Spleen (tissue), 11 donors: ENCODE measurements at regions not wholly inside any gene's neighbourhood (a gene's known extent, or its start where the extent isn't known, plus 50 kb on each side); places are given as distances from the start of the nearest gene placed in this dataset.

Source experiments
- DNase-seq: peaks from one replicate; pipeline ENCODE4 v3.0.0-alpha.2; 2020
- H3K27ac ChIP-seq, 8 donors: fragments of 200-600 bp; sonication (generic) in 7 of 8; 1 replicate in 4 of 8; 2 replicates in 4 of 8; pipeline versions ENCODE4 v1.5.0 to v1.8.0; 2016 to 2021; ENCODE audit warnings: inconsistent platforms in 4 of 8, mild to moderate bottlenecking in 4 of 8, moderate library complexity in 1 of 8
- H3K27me3 ChIP-seq, 7 donors: fragments of 200-600 bp; sonication (generic) in 6 of 7; replicated peaks in 1 of 7; 1 replicate in 4 of 7; 2 replicates in 3 of 7; pipeline versions ENCODE4 v1.5.0 to v1.8.0; 2016 to 2021; ENCODE audit warnings: inconsistent platforms in 3 of 7, mild to moderate bottlenecking in 1 of 7
- H3K36me3 ChIP-seq, 6 donors: fragments of 200-600 bp; sonication (generic) in 5 of 6; 1 replicate in 4 of 6; 2 replicates in 2 of 6; pipeline versions ENCODE4 v1.5.0 to v1.8.0; 2016 to 2021; ENCODE audit warnings: inconsistent platforms in 2 of 6
- H3K4me1 ChIP-seq, 6 donors: fragments of 200-600 bp; sonication (generic) in 5 of 6; 1 replicate in 3 of 6; 2 replicates in 3 of 6; pipeline versions ENCODE4 v1.5.0 to v1.8.0; 2016 to 2021; ENCODE audit warnings: inconsistent platforms in 3 of 6
- H3K4me3 ChIP-seq, 8 donors: fragments of 200-600 bp; sonication (generic) in 7 of 8; 1 replicate in 4 of 8; 2 replicates in 4 of 8; pipeline versions ENCODE4 v1.5.0 to v1.8.0; 2016 to 2021; ENCODE audit warnings: inconsistent platforms in 4 of 8, mild to moderate bottlenecking in 4 of 8, moderate library complexity in 2 of 8
- H3K9me3 ChIP-seq, 8 donors: fragments of 200-600 bp; sonication (generic) in 7 of 8; 1 replicate in 4 of 8; 2 replicates in 4 of 8; pipeline versions ENCODE4 v1.5.0 to v1.8.0; 2016 to 2021; ENCODE audit warnings: inconsistent platforms in 4 of 8
- POLR2A ChIP-seq, 3 donors: fragments of 450-650 bp; IDR thresholded peaks; one replicate each; pipeline ENCODE4 v1.5.1; 2017; ENCODE audit warnings: antibody characterized with exemption in 3 of 3, mild to moderate bottlenecking in 1 of 3
- POLR2AphosphoS5 ChIP-seq, 3 donors: sonication (generic); formaldehyde crosslinking; IDR thresholded peaks; one replicate each; pipeline ENCODE4 v1.5.1; 2017; ENCODE audit warnings: antibody characterized with exemption in 3 of 3
- WGBS, 5 donors: extraction: QIAGEN DNeasy Blood & Tissue Kit in 3 of 5; methylation state at CpG; one replicate each; pipeline versions ENCODE4 v1.1.5 to v1.1.7; 2013 to 2018; 5-methylcytosine and 5-hydroxymethylcytosine counted together
- intact Hi-C: fragments of 100-400 bp; cut with DNase I; formaldehyde crosslinking; loops from one replicate; pipeline ENCODE4 v1.15.0; 2023; ENCODE audit warnings: low total_unique reads
- TF ChIP-seq, protein P1 (sequence below), 11 experiments: fragments of 200-600 bp in 7 of 11; fragments of 450-650 bp in 4 of 11; sonication (generic) in 4 of 11; IDR thresholded peaks in 8 of 11; conservative IDR thresholded peaks in 3 of 11; 1 replicate in 7 of 11; 2 replicates in 4 of 11; pipeline versions ENCODE4 v1.4.0 to v1.8.0; 2016 to 2021; ENCODE audit warnings: antibody characterized with exemption in 11 of 11, inconsistent platforms in 4 of 11, mild to moderate bottlenecking in 1 of 11
- donor health status: healthy with polysubstance abuse.
- donor health status: DM: no; HTN: no; CAD: no; lungs with moderate emphysema.
- donor health status: DM: no; HTN: no; CAD: no.
- donor health status: Bipolar disorder and iron deficiency.
- donor health status: healthy.
- donor health status: DM: no; HTN: no; CAD: no.
- donor health status: DM: yes; HTN: yes; CAD: no.

GRCh38 chr1:209157546-209158249 is 425.8 kb upstream of the CAMK1G start:
- Histone ChIP-seq H3K4me3 (no peak overlapping the region), H3K4me1 (no peaks in the 10 kb centered on the region), H3K9me3 (no peaks in the 10 kb centered on the region), H3K27ac (no peak overlapping the region), H3K36me3 (no peaks in the 10 kb centered on the region), H3K27me3 (no peaks in the 10 kb centered on the region)
- WGBS, 5 donors, result 39 to 50% (median 42%) methylated on average over 5 of the region's 5 CpGs
- intact Hi-C loops, result no loop called here
- TF ChIP-seq POLR2A (IDR thresholded peaks at IDR 0.05) (no peak), POLR2AphosphoS5 (IDR thresholded peaks at IDR 0.05) (no peak)
- TF ChIP-seq, protein P1, sequence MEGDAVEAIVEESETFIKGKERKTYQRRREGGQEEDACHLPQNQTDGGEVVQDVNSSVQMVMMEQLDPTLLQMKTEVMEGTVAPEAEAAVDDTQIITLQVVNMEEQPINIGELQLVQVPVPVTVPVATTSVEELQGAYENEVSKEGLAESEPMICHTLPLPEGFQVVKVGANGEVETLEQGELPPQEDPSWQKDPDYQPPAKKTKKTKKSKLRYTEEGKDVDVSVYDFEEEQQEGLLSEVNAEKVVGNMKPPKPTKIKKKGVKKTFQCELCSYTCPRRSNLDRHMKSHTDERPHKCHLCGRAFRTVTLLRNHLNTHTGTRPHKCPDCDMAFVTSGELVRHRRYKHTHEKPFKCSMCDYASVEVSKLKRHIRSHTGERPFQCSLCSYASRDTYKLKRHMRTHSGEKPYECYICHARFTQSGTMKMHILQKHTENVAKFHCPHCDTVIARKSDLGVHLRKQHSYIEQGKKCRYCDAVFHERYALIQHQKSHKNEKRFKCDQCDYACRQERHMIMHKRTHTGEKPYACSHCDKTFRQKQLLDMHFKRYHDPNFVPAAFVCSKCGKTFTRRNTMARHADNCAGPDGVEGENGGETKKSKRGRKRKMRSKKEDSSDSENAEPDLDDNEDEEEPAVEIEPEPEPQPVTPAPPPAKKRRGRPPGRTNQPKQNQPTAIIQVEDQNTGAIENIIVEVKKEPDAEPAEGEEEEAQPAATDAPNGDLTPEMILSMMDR (IDR thresholded peaks at IDR 0.05 in 8 of 11, conservative IDR thresholded peaks at IDR 0.05 in 3 of 11), result no peak
- no peak for DNase-seq

GRCh38 chr1:209158851-209159250 is 424.7 kb upstream of the CAMK1G start:
- WGBS, 5 donors, result 87 to 98% (median 95%) methylated on average over 1 of the region's 1 CpG
- H3K4me1 ChIP-seq, result no peaks in the 10 kb centered on the region
- TF ChIP-seq, protein P1 (IDR thresholded peaks at IDR 0.05 in 8 of 11, conservative IDR thresholded peaks at IDR 0.05 in 3 of 11), result no peak
- no peaks in the 10 kb centered on the region for H3K27me3 ChIP-seq
- no peak overlapping the region for H3K4me3 ChIP-seq
- no peak overlapping the region for H3K27ac ChIP-seq
- intact Hi-C loops, result no loop called here
- DNase-seq, result no peak
- no peaks in the 10 kb centered on the region for H3K9me3 ChIP-seq
- no peaks in the 10 kb centered on the region for H3K36me3 ChIP-seq

GRCh38 chr1:209160230-209160629 is 423.3 kb upstream of the CAMK1G start:
- TF ChIP-seq POLR2A (IDR thresholded peaks at IDR 0.05) (no peak), POLR2AphosphoS5 (IDR thresholded peaks at IDR 0.05) (no peak)
- TF ChIP-seq, protein P1 (IDR thresholded peaks at IDR 0.05 in 8 of 11, conservative IDR thresholded peaks at IDR 0.05 in 3 of 11), result no peak
- no peak for DNase-seq
- WGBS, 5 donors, result 27 to 67% (median 50%) methylated on average over 2 of the region's 2 CpGs
- H3K4me3 ChIP-seq, result no peak overlapping the region
- no peaks in the 10 kb centered on the region for H3K36me3 ChIP-seq
- intact Hi-C loops, result no loop called here
- H3K27ac ChIP-seq, result no peak overlapping the region
- no peaks in the 10 kb centered on the region for H3K4me1 ChIP-seq
- H3K9me3 ChIP-seq, result no peaks in the 10 kb centered on the region
- H3K27me3 ChIP-seq, result no peaks in the 10 kb centered on the region

- no peaks in the 10 kb centered on the region for H3K36me3 ChIP-seq
- intact Hi-C loops, result no loop called here
- H3K27me3 ChIP-seq, result no peaks in the 10 kb centered on the region
- H3K4me1 ChIP-seq, result no peaks in the 10 kb centered on the region
- no peak overlapping the region for H3K4me3 ChIP-seq
- WGBS, 5 donors, result 73 to 87% (median 82%) methylated on average over 3 of the region's 3 CpGs
- peaks cover 0 to 10% (median 0%) of the 10 kb centered on the region in 8 donors for H3K9me3 ChIP-seq
- H3K27ac ChIP-seq, result no peak overlapping the region
- TF ChIP-seq POLR2AphosphoS5 (IDR thresholded peaks at IDR 0.05) (no peak), POLR2A (IDR thresholded peaks at IDR 0.05) (no peak)
- TF ChIP-seq, protein P1 (IDR thresholded peaks at IDR 0.05 in 8 of 11, conservative IDR thresholded peaks at IDR 0.05 in 3 of 11), result no peak
- DNase-seq, result no peak
Measured at GRCh38 chr1:209162651-209163050, 420.9 kb upstream of the CAMK1G start.
